AG20443 (cell line): ENCODE measurements at regions not wholly inside any gene's neighbourhood (a gene's known extent, or its start where the extent isn't known, plus 50 kb on each side); places are given as distances from the start of the nearest gene placed in this dataset.

Source experiments
- DNase-seq: peaks from one replicate; pipeline ENCODE4 v3.0.0; 2012; ENCODE audit warnings: low spot score, mixed read lengths

DNA sequence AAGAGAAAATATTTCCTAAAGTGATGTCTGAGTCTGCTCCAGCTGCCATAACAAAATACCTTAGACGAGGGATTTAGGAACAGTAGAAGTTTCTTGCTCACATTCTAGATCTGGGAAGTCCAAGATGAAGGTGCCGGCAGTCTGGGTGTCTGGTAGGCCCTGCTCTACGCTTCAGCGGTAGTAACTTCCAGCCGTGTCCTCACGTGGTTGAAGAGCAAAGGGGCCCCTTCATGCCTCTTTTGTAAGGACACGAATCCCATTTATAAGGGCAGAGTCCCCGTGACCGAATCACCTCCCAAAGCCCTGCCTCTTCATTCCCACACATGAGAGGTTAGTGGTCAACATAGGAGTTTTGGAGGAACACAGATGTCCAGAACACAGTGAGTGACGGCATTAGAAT is 52.2 kb upstream of the INPP5A start:
- no peak for DNase-seq

DNA sequence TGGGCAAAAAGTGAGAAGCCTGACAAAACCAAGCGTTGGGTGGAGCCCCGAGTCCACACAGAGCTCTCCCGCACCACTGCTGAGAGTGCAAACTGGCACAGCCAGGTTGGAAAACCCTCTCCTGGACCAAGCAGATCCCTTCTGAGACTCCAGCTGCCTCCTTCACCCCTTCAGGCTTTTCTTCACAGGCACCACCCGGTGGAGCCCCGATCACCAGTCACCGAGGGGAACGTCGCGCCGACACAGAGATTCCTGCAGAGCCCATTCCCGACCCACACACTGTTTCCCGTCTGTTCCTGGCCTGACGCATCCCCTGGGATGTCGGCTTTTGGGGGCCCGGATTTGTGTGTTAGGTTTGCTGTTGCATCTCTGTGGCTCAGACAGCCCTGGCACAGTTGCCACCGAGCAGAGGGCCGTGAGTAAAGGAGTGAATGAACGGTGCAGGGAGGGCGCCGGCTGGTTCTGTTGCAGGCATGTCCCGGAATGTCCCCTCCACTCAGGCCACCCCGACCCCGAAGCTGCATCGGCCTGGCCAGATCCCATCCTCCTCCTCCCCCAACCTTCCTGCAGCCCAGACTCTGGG is 51.0 kb upstream of the INPP5A start:
- no peak for DNase-seq

DNA sequence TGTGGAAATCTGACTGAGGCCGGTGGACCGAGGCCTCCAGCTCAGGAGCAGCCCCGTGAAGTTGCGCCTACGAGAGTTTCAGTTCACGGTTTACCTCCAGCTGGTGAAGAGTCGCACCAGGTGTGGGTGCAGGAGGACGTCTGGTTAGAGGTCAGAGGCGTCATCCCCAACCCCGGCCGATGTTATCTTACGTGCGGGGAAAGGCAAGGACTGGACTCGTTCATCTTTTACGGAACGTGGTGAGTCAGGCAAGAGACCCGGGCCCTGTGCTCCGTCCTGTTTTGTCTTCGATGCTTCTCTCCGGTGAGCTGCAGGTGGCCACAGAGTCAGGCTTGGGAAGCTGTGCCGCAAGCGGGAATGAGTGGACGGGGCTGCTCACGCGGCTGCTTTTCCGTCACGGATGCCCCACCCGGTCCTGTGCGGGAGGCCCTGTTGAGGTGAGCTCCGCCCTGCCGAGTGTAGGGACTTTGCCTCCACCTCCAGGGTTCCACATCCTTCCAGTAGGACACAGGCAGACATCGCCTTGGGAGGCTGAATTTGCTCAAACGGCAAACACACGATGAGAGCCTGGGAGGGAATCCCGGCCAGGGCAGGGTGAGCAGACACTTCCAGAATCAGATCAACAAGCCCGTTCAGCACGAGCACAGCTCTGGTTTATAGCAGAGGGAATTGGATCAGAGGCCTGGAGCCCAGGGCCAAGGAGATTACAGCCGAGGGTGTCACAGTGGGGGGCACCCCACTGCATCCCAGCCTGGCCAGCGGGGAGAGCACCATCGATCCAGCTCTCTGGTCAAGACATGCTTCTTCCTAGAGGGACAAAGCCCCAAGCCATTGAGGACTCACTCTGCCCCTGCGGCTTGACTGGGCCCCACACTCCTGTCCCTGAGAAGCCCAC is 50.1 kb upstream of the INPP5A start:
- DNase-seq, result no peak
